ENCODE measurements at regions not wholly inside any gene's neighbourhood (a gene's known extent, or its start where the extent isn't known, plus 50 kb on each side); places are given as distances from the start of the nearest gene placed in this dataset.

- no peak for TF ChIP-seq REST (IDR thresholded peaks at IDR 0.05; ENCODE audit: low read depth)
- TF ChIP-seq ZNF274 (IDR thresholded peaks at IDR 0.05; ENCODE audit: low read depth, low read length) = no peak
- TF ChIP-seq ZBTB33 (IDR thresholded peaks at IDR 0.05; ENCODE audit: extremely low read depth, insufficient replicate concordance, low read length) = no peak
- TF ChIP-seq CTCF (IDR thresholded peaks at IDR 0.05 in 2 of 3, conservative IDR thresholded peaks at IDR 0.05 in 1 of 3; ENCODE audit: borderline replicate concordance in 1 of 3, insufficient read depth in 1 of 3, low read depth in 2 of 3, low read length in 2 of 3) = no peak
- TF ChIP-seq MAX (IDR thresholded peaks at IDR 0.05) = no peak
- TF ChIP-seq POLR2A (IDR thresholded peaks at IDR 0.05; ENCODE audit: borderline replicate concordance, extremely low read depth, insufficient read depth, insufficient read length) = no peak
- TF ChIP-seq YY1 (IDR thresholded peaks at IDR 0.05; ENCODE audit: extremely low read depth, insufficient replicate concordance, low read depth, low read length) = no peak
- TF ChIP-seq RAD21 (IDR thresholded peaks at IDR 0.05; ENCODE audit: low read depth) = no peak
- no peak for TF ChIP-seq SRF (IDR thresholded peaks at IDR 0.05; ENCODE audit: low read depth)
- no peak for TF ChIP-seq POLR2AphosphoS5 (IDR thresholded peaks at IDR 0.05; ENCODE audit: low read depth, low read length)
These were observed 112.5 kb upstream of the SKAP2 start for GRCh38 chr7:26976840-26977239.

Measured in HCT116 (cell line).